NCI-H446 (cell line): ENCODE measurements at regions not wholly inside any gene's neighbourhood (a gene's known extent, or its start where the extent isn't known, plus 50 kb on each side); places are given as distances from the start of the nearest gene placed in this dataset.
"Not testable (repeated sequence)": the region's sequence is repeated elsewhere in the genome, so short reads cannot be mapped to it uniquely, and the experiment has no call there.

Experiments used
- DNase-seq, 2 experiments: peaks; one replicate each; lab custom pipeline; 2025; lab: John Stamatoyannopoulos, UW

DNA sequence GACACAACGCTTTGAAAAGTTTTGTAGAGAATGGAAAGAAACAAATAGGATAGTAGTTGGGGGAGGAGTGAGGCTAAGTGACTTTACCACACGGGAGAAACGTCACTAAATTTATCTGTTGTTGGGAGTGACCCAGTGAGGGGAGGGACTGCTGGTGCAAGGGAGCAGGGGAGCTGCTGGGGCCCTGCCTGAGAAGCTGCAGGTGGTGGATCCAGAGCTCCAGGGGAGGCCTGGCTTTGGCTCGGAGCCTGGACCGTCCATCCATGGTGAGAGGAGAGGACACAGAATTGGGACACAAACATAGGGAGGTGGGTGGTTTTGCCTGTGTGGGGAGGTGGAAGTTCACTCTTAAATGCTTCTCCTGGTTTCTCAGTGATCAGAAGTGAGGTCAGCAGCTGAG lies 107.6 kb downstream of the GOSR1 start:
- DNase-seq, result no peak

DNA sequence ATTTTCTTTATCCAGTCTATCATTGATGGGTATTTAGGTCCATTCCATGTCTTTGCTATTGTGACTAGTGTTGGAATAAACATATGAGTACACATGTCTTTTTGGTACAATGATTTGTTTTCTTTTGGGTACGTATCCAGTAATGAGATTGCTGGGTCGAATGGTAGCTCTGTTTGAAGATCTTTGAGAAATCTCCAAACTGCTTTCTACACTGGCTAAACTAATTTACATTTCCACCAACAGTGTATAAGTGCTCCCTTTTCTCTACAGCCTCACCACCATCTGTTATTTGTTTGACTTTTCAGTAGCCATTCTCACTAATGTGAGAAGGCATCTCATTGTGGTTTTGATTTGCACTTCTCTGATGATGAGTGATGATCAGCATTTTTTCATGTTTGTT lies 103.7 kb downstream of the GOSR1 start:
- DNase-seq, result no peak

- DNase-seq, result no peak
Observed at GRCh38 chr17:30579610-30580315, 102.6 kb downstream of the GOSR1 start.

DNA sequence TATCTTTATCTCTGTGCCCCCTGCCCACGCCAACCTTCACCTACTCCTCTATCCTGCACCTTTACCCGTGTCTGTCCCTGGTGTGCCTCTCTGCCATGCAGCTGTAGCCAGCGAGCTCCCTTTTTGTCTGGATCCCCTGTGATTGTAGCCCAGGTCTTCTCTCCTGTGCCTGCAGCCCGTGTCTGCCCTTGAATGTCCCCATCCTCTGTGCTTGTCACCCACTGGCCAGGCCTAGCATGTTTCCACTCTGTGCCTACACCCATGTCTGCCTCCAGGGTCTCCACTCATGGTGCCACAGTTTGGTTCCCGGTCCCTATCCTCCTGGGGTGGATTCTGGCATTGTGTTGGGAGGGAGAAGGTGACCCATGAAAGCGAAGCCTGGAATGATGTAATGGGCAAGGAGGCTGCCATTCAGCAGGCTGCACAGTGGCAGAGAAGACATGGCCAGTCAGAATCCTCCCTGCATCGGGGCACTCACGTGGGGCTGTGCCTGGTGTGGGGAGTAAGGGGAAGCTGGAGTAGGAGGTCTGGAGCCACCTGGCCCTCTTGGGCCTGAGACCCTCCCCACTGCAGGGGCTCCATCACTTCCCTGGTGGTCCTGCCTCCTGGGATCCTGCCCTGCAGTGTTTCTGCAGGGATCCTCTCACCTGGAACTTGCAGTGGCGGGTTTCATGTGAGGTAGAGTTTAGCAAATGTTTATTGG lies 101.0 kb downstream of the GOSR1 start:
- not testable (repeated sequence) for DNase-seq
